HCT116 (cell line): ENCODE measurements at regions not wholly inside any gene's neighbourhood (a gene's known extent, or its start where the extent isn't known, plus 50 kb on each side); places are given as distances from the start of the nearest gene placed in this dataset.

ENCODE experiments used
- ATAC-seq: fragments of 200-7000 bp; cut with Tn5 transposase; 2 replicates; pipeline ENCODE4 v1.9.1; 2020; ENCODE audit warnings: mild to moderate bottlenecking, moderate library complexity
- BruUV-seq: library from RNA; stranded (reverse); fragments of 400-500 nt; replicated peaks from 2 replicates; lab custom pipeline; 2021; lab: Mats Ljungman, UMichigan
- CTCF ChIA-PET: fragments of 300-600 bp; sonication (Branson Sonifier 250); formaldehyde crosslinking; loops from one replicate; lab custom pipeline; 2021; ENCODE audit warnings: antibody characterized with exemption; lab: Charles Lee
- POLR2A ChIA-PET: fragments of 300-600, 350-600 bp; sonication (Branson Sonifier 250); formaldehyde crosslinking; loops from one replicate; lab custom pipeline; 2021; ENCODE audit warnings: antibody characterized with exemption; lab: Charles Lee
- RAD21 ChIA-PET, 2 experiments: fragments of 300-600 bp; sonication (Branson Sonifier 250); formaldehyde crosslinking; loops; one replicate each; lab custom pipeline; 2023; ENCODE audit warnings: low total read pairs in 2 of 2; ENCODE audit not compliant: uncharacterized antibody in 2 of 2, unreplicated experiment in 2 of 2, low non-redundant PET in 1 of 2; lab: Charles Lee
- DNase-seq: peaks from one replicate; pipeline ENCODE4 v3.0.0-alpha.2; 2010; ENCODE audit warnings: low read depth, low spot score
- H2AFZ ChIP-seq: fragments of 200-600 bp; shearing (Covaris generic), sonication (generic); 2 replicates; pipeline ENCODE4 v1.6.1; 2017; ENCODE audit warnings: low read depth, mixed run types, mixed read lengths, antibody characterized with exemption, low read length; ENCODE audit not compliant: poor library complexity, severe bottlenecking
- H3K27ac ChIP-seq: 2 replicates; pipeline ENCODE4 v1.5.1; 2012; ENCODE audit warnings: low read depth, low read length
- H3K27me3 ChIP-seq: fragments of 200-600 bp; sonication (generic); 2 replicates; pipeline ENCODE4 v1.6.1; 2016; ENCODE audit warnings: mixed run types, low read length, mixed read lengths; ENCODE audit not compliant: insufficient read depth
- H3K36me3 ChIP-seq, 2 experiments: fragments of 200-500 bp in 1 of 2; fragments of 200-600 bp in 1 of 2; sonication (Bioruptor generic) in 1 of 2; sonication (generic) in 1 of 2; 2 replicates each; pipeline versions ENCODE4 v1.5.1 to v1.6.1; 2014 to 2016; ENCODE audit warnings: low read length in 2 of 2, inconsistent platforms in 1 of 2, mixed read lengths in 1 of 2, mixed run types in 1 of 2; ENCODE audit not compliant: insufficient read depth in 2 of 2, control insufficient read depth in 1 of 2
- H3K4me1 ChIP-seq, 2 experiments: fragments of 200-600 bp in 1 of 2; sonication (generic) in 1 of 2; 2 replicates each; pipeline versions ENCODE4 v1.5.1 to v1.6.1; 2012 to 2017; ENCODE audit warnings: low read length in 2 of 2, inconsistent platforms in 1 of 2, mild to moderate bottlenecking in 1 of 2, mixed read lengths in 1 of 2, mixed run types in 1 of 2, moderate library complexity in 1 of 2; ENCODE audit not compliant: insufficient read depth in 2 of 2, control insufficient read depth in 1 of 2
- H3K4me2 ChIP-seq: fragments of 200-600 bp; sonication (generic); 2 replicates; pipeline ENCODE4 v1.6.1; 2017; ENCODE audit warnings: mixed run types, low read length, mixed read lengths
- H3K4me3 ChIP-seq, 2 experiments: fragments of 200-600 bp in 1 of 2; sonication (generic) in 1 of 2; replicated peaks in 1 of 2; 2 replicates each; pipeline ENCODE4 v1.5.1; 2011 to 2016; ENCODE audit warnings: low read length in 2 of 2, control low read depth in 1 of 2, low read depth in 1 of 2, mild to moderate bottlenecking in 1 of 2, mixed read lengths in 1 of 2, mixed run types in 1 of 2
- H3K79me2 ChIP-seq: fragments of 200-600 bp; sonication (generic); 2 replicates; pipeline ENCODE4 v1.6.1; 2017; ENCODE audit warnings: mild to moderate bottlenecking, mixed run types, low read length, moderate library complexity, mixed read lengths; ENCODE audit not compliant: insufficient read depth
- H3K9ac ChIP-seq: fragments of 200-600 bp; sonication (generic); 2 replicates; pipeline ENCODE4 v1.6.1; 2016; ENCODE audit warnings: low read length, mixed read lengths
- H3K9me2 ChIP-seq: fragments of 200-600 bp; sonication (generic), shearing (Covaris generic); 2 replicates; pipeline ENCODE4 v1.6.1; 2017; ENCODE audit warnings: mixed run types, mild to moderate bottlenecking, moderate library complexity; ENCODE audit not compliant: insufficient read depth
- H3K9me3 ChIP-seq, 2 experiments: fragments of 200-500 bp in 1 of 2; fragments of 200-600 bp in 1 of 2; sonication (Bioruptor generic) in 1 of 2; sonication (generic) in 1 of 2; 2 replicates each; pipeline ENCODE4 v1.6.1; 2014 to 2017; ENCODE audit warnings: low read length in 2 of 2, mixed read lengths in 2 of 2, inconsistent platforms in 1 of 2, low read depth in 1 of 2, mild to moderate bottlenecking in 1 of 2, mixed run types in 1 of 2, moderate library complexity in 1 of 2; ENCODE audit not compliant: control insufficient read depth in 1 of 2, insufficient read depth in 1 of 2
- H4K20me1 ChIP-seq: fragments of 200-600 bp; sonication (generic), shearing (Covaris generic); 2 replicates; pipeline ENCODE4 v1.6.1; 2017; ENCODE audit warnings: mixed run types, mild to moderate bottlenecking, moderate library complexity; ENCODE audit not compliant: insufficient read depth
- ATF3 ChIP-seq: IDR thresholded peaks from 2 replicates; pipeline ENCODE4 v1.6.1; 2012
- CBX3 ChIP-seq: IDR thresholded peaks from 2 replicates; pipeline ENCODE4 v1.6.1; 2012; ENCODE audit warnings: low read depth
- CEBPB ChIP-seq: IDR thresholded peaks from 2 replicates; pipeline ENCODE4 v1.6.1; 2012; ENCODE audit warnings: low read depth
- ELF1 ChIP-seq: IDR thresholded peaks from 2 replicates; pipeline ENCODE4 v1.6.1; 2012; ENCODE audit warnings: low read depth, borderline replicate concordance
- FOSL1 ChIP-seq: IDR thresholded peaks from 2 replicates; pipeline ENCODE4 v1.6.1; 2012; ENCODE audit warnings: low read depth
- JUND ChIP-seq: IDR thresholded peaks from 2 replicates; pipeline ENCODE4 v1.6.1; 2012
- MAX ChIP-seq: IDR thresholded peaks from 2 replicates; pipeline ENCODE4 v1.6.1; 2012
- POLR2A ChIP-seq: IDR thresholded peaks from 2 replicates; pipeline ENCODE4 v1.7.0; 2011; ENCODE audit warnings: borderline replicate concordance; ENCODE audit not compliant: insufficient read depth, insufficient read length; ENCODE audit errors: extremely low read depth
- POLR2AphosphoS5 ChIP-seq: IDR thresholded peaks from 2 replicates; pipeline ENCODE4 v1.6.1; 2011; ENCODE audit warnings: mild to moderate bottlenecking, low read depth, low read length, moderate library complexity
- RAD21 ChIP-seq: IDR thresholded peaks from 2 replicates; pipeline ENCODE4 v1.6.1; 2012; ENCODE audit warnings: low read depth, mild to moderate bottlenecking
- REST ChIP-seq: IDR thresholded peaks from 2 replicates; pipeline ENCODE4 v1.6.1; 2012; ENCODE audit warnings: low read depth
- SIN3A ChIP-seq: IDR thresholded peaks from 2 replicates; pipeline ENCODE4 v1.6.1; 2012; ENCODE audit warnings: low read depth
- SP1 ChIP-seq: IDR thresholded peaks from 2 replicates; pipeline ENCODE4 v1.6.1; 2012; ENCODE audit warnings: low read depth
- ZBTB33 ChIP-seq: IDR thresholded peaks from 2 replicates; pipeline ENCODE4 v1.6.1; 2011; ENCODE audit warnings: mild to moderate bottlenecking, low read length, moderate library complexity; ENCODE audit not compliant: insufficient replicate concordance; ENCODE audit errors: extremely low read depth
- ZFX ChIP-seq: fragments of 450-650 bp; IDR thresholded peaks from 2 replicates; pipeline ENCODE4 v1.6.1; 2017
- ZNF274 ChIP-seq: fragments of 200-500 bp; sonication (Bioruptor generic); IDR thresholded peaks from 2 replicates; pipeline ENCODE4 v1.6.1; 2014; ENCODE audit warnings: mild to moderate bottlenecking, low read depth, low read length, inconsistent platforms
- intact Hi-C: fragments of 100-400 bp; cut with micrococcal nuclease; formaldehyde crosslinking; loops from 2 replicates; pipeline ENCODE4 v1.10.0; 2022

GRCh38 chr1:189149547-189150375 is 1327.9 kb downstream of the BRINP3 start:
- Histone ChIP-seq H3K4me1 (no peaks in the 10 kb centered on the region), H3K4me3 (no peak overlapping the region), H3K27me3 (no peaks in the 10 kb centered on the region), H2AFZ (no peak overlapping the region), H3K79me2 (no peaks in the 10 kb centered on the region), H4K20me1 (no peaks in the 10 kb centered on the region), H3K9me3 (no peaks in the 10 kb centered on the region), H3K27ac (no peak overlapping the region), H3K9me2 (no peaks in the 10 kb centered on the region), H3K9ac (no peak overlapping the region), H3K36me3 (no peaks in the 10 kb centered on the region), H3K4me2 (no peak overlapping the region)
- TF ChIP-seq CEBPB (no peak), FOSL1 (no peak), ZNF274 (no peak), JUND (no peak), SIN3A (no peak), ZFX (no peak), SP1 (no peak), POLR2A (no peak), ELF1 (no peak), MAX (no peak), POLR2AphosphoS5 (no peak)
- no peak for ATAC-seq
- RAD21 ChIA-PET = no interaction called here
- CTCF ChIA-PET = no interaction called here
- intact Hi-C loops = no loop called here
- BruUV-seq = no TSS peak
- DNase-seq = no peak
- POLR2A ChIA-PET = no interaction called here

- intact Hi-C loops = no loop called here
- Histone ChIP-seq H3K27me3 (no peaks in the 10 kb centered on the region), H3K36me3 (no peaks in the 10 kb centered on the region), H3K4me3 (no peak overlapping the region), H3K9ac (no peak overlapping the region), H3K79me2 (no peaks in the 10 kb centered on the region), H3K9me3 (no peaks in the 10 kb centered on the region), H3K27ac (no peak overlapping the region), H4K20me1 (no peaks in the 10 kb centered on the region), H3K9me2 (no peaks in the 10 kb centered on the region), H3K4me2 (no peak overlapping the region), H2AFZ (peak overlapping the region; percentile 50), H3K4me1 (no peaks in the 10 kb centered on the region)
- ChIA-PET RAD21 (no interaction called here), CTCF (no interaction called here), POLR2A (no interaction called here)
- DNase-seq (no peak), ATAC-seq (no peak)
- BruUV-seq = no TSS peak
- TF ChIP-seq SIN3A = no peak
- TF ChIP-seq REST = no peak
- TF ChIP-seq ZBTB33 = no peak
- TF ChIP-seq POLR2A = no peak
- no peak for TF ChIP-seq RAD21
- TF ChIP-seq SP1 = no peak
- TF ChIP-seq CBX3 = no peak
- TF ChIP-seq ATF3 = no peak
- TF ChIP-seq ZFX = no peak
These were observed 1327.0 kb downstream of the BRINP3 start for GRCh38 chr1:189150624-189151023.
